Colonic mucosa (tissue), 4 donors: ENCODE measurements at regions not wholly inside any gene's neighbourhood (a gene's known extent, or its start where the extent isn't known, plus 50 kb on each side); places are given as distances from the start of the nearest gene placed in this dataset.
"Not testable (repeated sequence)": the region's sequence is repeated elsewhere in the genome, so short reads cannot be mapped to it uniquely, and the experiment has no call there.

Experiments used
- DNase-seq: peaks from one replicate; pipeline ENCODE4 v3.0.0-alpha.2; 2020
- H3K27ac ChIP-seq: fragments of 200-600 bp; one replicate; pipeline ENCODE4 v1.8.0; 2021
- H3K27me3 ChIP-seq: fragments of 200-600 bp; one replicate; pipeline ENCODE4 v1.8.0; 2021
- H3K36me3 ChIP-seq: fragments of 200-600 bp; one replicate; pipeline ENCODE4 v1.8.0; 2021
- H3K4me1 ChIP-seq: fragments of 200-600 bp; one replicate; pipeline ENCODE4 v1.8.0; 2021; ENCODE audit warnings: mild to moderate bottlenecking
- H3K4me3 ChIP-seq: fragments of 200-600 bp; one replicate; pipeline ENCODE4 v1.8.0; 2021
- H3K9ac ChIP-seq, 2 donors: one replicate each; pipeline ENCODE4 v1.7.0; 2013; ENCODE audit warnings: control low read depth in 2 of 2, low read depth in 2 of 2, low read length in 2 of 2
- H3K9me3 ChIP-seq: fragments of 200-600 bp; one replicate; pipeline ENCODE4 v1.8.0; 2021
- CTCF ChIP-seq: fragments of 200-600 bp; IDR thresholded peaks from one replicate; pipeline ENCODE4 v1.8.0; 2022; ENCODE audit warnings: antibody characterized with exemption, mild to moderate bottlenecking
- intact Hi-C: fragments of 100-400 bp; cut with DNase I; formaldehyde crosslinking; loops from one replicate; pipeline ENCODE4 v1.14.1; 2022
- donor health status: healthy.
- donor health status: DM: no; HTN: no; CAD: no.
- donor health status: DM: no; HTN: no; CAD: no.

GRCh38 chr3:139182143-139182542, 137.5 kb upstream of the PRR23C start:
- no peaks in the 10 kb centered on the region for H3K9me3 ChIP-seq
- intact Hi-C loops: no loop called here
- DNase-seq: no peak
- H3K4me3 ChIP-seq: no peak overlapping the region
- no peaks in the 10 kb centered on the region for H3K27me3 ChIP-seq
- H3K9ac ChIP-seq: no peak overlapping the region
- H3K27ac ChIP-seq: no peak overlapping the region
- H3K36me3 ChIP-seq: no peaks in the 10 kb centered on the region
- TF ChIP-seq CTCF: no peak
- no peaks in the 10 kb centered on the region for H3K4me1 ChIP-seq

- no peak overlapping the region for H3K9ac ChIP-seq
- H3K4me1 ChIP-seq: no peaks in the 10 kb centered on the region
- no peaks in the 10 kb centered on the region for H3K27me3 ChIP-seq
- TF ChIP-seq CTCF: no peak
- H3K27ac ChIP-seq: no peak overlapping the region
- no peaks in the 10 kb centered on the region for H3K9me3 ChIP-seq
- H3K4me3 ChIP-seq: no peak overlapping the region
- H3K36me3 ChIP-seq: no peaks in the 10 kb centered on the region
- intact Hi-C loops: no loop called here
- DNase-seq: no peak
Measured at GRCh38 chr3:139182598-139182997, 137.9 kb upstream of the PRR23C start.

GRCh38 chr3:139185527-139185926, 140.8 kb upstream of the PRR23C start:
- H3K27ac ChIP-seq: no peak overlapping the region
- no peaks in the 10 kb centered on the region for H3K9me3 ChIP-seq
- no peaks in the 10 kb centered on the region for H3K4me1 ChIP-seq
- H3K9ac ChIP-seq: no peak overlapping the region
- H3K36me3 ChIP-seq: no peaks in the 10 kb centered on the region
- no peak overlapping the region for H3K4me3 ChIP-seq
- TF ChIP-seq CTCF: no peak
- DNase-seq: no peak
- no peaks in the 10 kb centered on the region for H3K27me3 ChIP-seq
- intact Hi-C loops: no loop called here

GRCh38 chr3:139187154-139187553, 142.5 kb upstream of the PRR23C start:
- DNase-seq: peak; percentile 48
- Histone ChIP-seq H3K9me3 (no peaks in the 10 kb centered on the region), H3K4me1 (no peaks in the 10 kb centered on the region), H3K27ac (no peak overlapping the region), H3K4me3 (no peak overlapping the region), H3K36me3 (no peaks in the 10 kb centered on the region), H3K27me3 (no peaks in the 10 kb centered on the region), H3K9ac (no peak overlapping the region)
- TF ChIP-seq CTCF: no peak
- intact Hi-C loops: no loop called here

GRCh38 chr3:139187648-139188047, 143.0 kb upstream of the PRR23C start:
- Histone ChIP-seq H3K4me3 (no peak overlapping the region), H3K4me1 (no peaks in the 10 kb centered on the region), H3K9me3 (no peaks in the 10 kb centered on the region), H3K9ac (no peak overlapping the region), H3K27ac (no peak overlapping the region), H3K36me3 (no peaks in the 10 kb centered on the region), H3K27me3 (no peaks in the 10 kb centered on the region)
- TF ChIP-seq CTCF: no peak
- intact Hi-C loops: no loop called here
- no peak for DNase-seq

- no peak for DNase-seq
- Histone ChIP-seq H3K9me3 (no peaks in the 10 kb centered on the region), H3K9ac (no peak overlapping the region), H3K36me3 (no peaks in the 10 kb centered on the region), H3K27me3 (no peaks in the 10 kb centered on the region), H3K4me1 (no peaks in the 10 kb centered on the region), H3K4me3 (no peak overlapping the region), H3K27ac (no peak overlapping the region)
- intact Hi-C loops: no loop called here
- TF ChIP-seq CTCF: no peak
Measured at GRCh38 chr3:139189943-139190342, 145.3 kb upstream of the PRR23C start.

- intact Hi-C loops, H3K4me3 ChIP-seq, H3K9me3 ChIP-seq, H3K27ac ChIP-seq, H3K36me3 ChIP-seq, H3K4me1 ChIP-seq, DNase-seq, H3K27me3 ChIP-seq, H3K9ac ChIP-seq: not testable (repeated sequence)
Measured at GRCh38 chr3:139194421-139194820, 149.4 kb upstream of the MRPS22 start.

- H3K4me3 ChIP-seq, H3K9ac ChIP-seq, H3K27me3 ChIP-seq, H3K27ac ChIP-seq, H3K36me3 ChIP-seq, DNase-seq, intact Hi-C loops, H3K9me3 ChIP-seq, H3K4me1 ChIP-seq: not testable (repeated sequence)
Measured at GRCh38 chr3:139196146-139196545, 147.7 kb upstream of the MRPS22 start.
